CMK (cell line): ENCODE measurements at regions not wholly inside any gene's neighbourhood (a gene's known extent, or its start where the extent isn't known, plus 50 kb on each side); places are given as distances from the start of the nearest gene placed in this dataset.

Experiments
- DNase-seq: peaks from one replicate; pipeline ENCODE4 v3.0.0-alpha.2; 2010; ENCODE audit warnings: low read depth

DNA sequence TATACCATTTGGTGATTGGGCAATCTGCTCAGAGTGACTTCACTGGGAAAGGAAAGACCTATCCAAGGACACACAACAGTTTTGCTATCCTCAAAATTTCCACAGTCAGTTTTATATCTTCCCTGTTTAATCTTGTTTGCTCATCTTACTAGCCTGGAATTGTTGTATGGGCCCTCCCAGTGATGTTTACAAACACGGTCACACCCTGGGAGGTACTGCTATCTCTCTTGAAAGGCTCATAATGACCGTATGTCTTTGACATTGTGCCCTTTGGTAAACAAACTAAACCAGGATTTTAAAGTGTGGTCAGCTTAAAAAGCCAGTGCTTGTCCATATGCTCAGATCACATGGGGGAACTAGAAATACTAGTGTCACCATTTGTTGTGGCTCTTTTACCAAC, 277.0 kb downstream of the CDH2 start:
- DNase-seq: no peak

DNA sequence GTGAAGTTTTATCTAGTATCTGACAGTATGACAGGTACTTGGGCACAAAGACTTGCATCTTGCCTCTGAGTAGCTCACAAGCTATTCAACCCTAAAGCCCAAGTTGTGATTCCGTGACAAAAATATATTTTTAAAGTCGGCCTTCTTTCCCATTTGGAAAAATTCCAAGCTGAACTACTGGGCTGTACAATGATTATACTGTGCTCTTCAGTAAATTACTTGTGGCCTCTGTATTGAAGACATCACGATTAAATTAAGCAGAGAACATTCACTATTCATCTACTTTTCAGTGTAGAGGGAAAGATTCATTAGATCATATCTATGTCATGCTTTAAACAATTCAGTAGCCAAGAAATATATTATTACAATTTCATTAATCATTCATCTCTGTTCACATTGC, 282.2 kb downstream of the CDH2 start:
- DNase-seq: no peak

DNA sequence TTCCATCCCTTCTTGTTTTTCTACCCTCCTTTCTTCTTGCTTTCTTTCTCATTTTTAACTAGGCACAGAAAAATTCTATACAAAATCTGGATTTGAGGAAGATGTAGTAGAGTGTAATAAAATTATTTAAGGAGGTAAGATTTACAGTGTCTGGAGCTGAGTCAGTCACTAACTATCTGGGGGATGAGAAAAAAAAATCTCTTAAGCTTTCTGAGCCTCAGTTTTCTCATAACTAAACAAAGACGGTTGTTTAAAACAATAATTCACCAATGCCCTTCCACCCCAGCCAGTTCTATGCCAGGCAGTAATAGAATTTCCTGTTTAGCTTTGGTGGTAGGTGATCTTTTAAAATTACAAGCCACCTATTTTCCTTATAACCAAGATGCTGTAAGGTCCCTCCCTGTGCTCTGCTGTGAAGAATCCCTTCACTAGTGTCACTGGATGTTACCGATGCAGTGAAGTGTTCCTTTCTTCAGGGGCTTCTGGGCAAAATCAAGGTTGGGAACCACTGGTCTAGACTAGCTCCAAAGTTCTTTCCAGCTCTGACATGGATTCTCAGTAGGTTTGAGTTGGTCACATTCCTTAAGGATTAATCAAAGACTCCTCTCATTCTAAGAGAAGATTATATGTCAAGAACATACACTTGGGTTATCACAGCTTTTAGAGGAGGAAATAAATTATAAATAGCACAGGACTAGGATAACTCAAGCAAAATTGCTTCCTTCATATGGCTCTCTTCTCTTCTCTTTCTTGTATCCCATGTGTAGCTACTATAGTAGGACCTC, 289.0 kb downstream of the CDH2 start:
- DNase-seq: no peak

GRCh38 chr18:27887287-27887686, 289.6 kb downstream of the CDH2 start:
- no peak for DNase-seq

- no peak for DNase-seq
Measured at GRCh38 chr18:27879540-27879939, 297.4 kb downstream of the CDH2 start.

DNA sequence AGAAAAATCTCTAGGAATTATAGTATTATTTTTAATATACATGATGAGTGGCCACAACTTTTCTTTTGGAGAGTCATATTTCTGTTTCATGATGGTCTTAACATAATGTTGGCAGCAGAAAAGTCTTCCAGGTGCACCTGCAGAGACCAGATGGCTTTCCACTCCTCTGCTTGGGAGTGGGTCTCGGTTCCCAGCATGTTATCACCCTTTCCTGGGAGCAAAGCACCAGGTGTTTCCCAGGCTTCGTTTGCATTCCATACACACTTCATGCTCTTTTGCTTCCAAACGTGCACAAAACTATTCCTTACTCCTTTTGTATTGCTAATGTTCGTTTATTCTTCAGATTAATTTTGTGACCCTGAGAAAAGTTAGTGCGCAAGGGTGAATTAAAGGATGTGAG, 305.2 kb downstream of the CDH2 start:
- no peak for DNase-seq

- DNase-seq: no peak
Measured at GRCh38 chr18:27869735-27870134, 307.2 kb downstream of the CDH2 start.

DNA sequence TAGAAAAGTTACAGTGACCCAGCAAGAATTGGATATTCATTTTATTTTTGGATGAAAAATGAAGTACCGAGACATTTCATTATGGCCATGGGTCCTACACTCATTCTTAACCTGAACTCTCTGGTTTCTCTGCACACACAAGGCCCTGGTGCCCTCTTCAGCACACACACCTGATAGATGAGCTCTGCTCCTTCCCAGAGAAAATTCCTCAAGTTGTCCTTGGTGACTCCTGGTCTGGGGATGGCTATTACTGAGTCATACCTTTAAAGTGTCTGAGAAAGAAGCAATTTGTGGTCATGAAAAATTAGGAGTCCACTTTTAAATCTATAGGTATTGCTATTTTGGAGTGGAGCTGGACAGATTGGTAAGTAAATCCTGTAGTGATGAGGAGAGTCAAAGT, 311.5 kb downstream of the CDH2 start:
- DNase-seq: no peak

DNA sequence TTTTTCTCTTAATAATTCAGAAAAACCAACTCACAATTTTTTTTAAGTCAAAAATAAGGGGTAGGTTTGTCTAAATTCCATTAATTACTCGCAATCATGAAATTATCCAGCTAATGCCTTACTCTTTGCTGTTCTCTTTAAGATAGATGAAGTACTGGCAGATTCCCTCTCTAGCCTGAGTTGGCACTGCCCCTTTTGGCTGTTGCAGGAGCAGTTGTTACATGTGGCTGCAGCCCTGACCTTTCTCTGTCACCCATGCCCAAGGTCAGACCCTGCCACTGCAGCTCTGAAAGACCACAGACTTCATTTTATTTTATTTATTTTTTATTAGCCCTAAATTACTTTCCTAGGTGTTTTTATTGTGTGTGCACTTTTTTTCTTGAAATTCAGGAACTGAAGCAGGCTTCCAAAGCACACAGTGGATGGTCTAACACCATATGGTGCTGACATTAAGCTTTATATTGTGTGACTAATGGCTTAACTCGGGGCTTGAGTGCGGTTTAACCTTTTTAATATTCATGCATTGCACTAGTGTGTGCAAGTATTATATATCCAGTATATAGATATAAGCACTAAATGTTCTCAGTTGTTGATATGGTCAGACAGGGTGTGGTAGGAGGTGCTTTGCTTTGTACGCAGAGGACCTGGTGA, 313.0 kb downstream of the CDH2 start:
- DNase-seq: no peak

DNA sequence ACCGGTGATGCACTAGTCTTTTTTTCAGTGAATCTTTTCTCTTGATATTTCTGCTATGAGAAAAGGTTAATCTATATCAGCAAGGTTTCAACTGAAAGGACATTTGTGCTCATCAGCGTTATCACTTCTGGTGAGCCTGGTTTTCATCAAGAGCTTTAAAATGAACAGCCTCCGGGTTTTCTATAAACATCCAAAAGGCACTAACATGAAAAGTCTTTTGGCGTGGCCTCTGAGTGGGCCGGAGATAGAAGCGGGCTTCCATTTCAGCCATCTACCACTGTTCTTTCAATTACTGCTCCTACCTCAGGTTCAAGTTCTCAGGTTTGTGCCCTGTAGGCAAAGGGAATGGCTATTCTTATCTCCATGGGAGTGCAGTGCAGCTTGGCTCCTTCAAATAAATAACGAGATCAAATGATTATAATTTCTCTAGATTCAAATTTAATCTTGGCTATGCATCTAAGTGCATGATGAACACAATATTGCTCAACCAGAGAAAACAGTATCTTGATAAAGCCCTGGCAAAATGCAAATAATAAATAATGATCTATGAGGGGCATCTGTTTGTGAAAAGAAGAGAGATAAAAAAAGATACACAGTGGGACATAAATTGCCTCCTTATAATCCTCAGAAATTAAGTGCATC, 314.8 kb downstream of the CDH2 start:
- no peak for DNase-seq

DNA sequence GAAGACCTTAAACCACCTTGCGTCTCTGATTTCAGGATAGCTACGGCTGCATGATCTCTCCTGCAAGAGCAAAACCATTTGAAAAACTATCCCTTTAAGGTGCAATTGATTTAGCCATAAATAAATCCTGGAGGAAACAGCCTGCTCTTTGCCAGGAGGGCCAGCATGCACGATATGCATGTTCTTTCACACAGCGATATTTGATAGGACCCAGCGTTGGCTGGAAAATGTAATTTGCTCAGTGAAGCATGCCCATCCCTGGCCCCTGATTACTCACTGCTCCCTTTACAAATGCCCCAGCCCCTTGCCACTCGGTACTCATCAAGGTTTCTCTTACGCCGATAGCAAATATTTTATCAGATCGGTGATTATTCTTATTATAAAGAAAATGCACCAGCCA, 315.4 kb downstream of the CDH2 start:
- no peak for DNase-seq

DNA sequence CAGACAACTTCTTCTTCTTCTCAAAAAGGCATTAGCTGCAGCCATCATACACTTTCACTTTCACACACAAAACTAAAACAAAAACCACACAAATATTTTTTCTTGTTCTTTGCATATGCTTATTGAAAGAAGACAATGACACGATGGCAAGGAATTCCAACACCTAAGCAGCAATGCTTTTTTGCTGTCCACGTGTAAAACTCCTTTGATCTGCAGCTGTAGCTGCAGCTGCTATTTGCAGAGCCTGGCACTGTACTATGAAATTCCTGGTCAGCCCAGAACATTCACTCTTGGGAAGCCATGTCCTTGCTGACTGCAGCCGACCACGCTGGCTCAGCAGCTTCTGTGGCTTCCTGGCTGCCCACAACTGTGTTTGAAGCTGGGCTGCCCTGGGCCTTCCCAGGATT, 316.2 kb downstream of the CDH2 start:
- no peak for DNase-seq

- DNase-seq: no peak
Measured at GRCh38 chr18:27860011-27860410, 316.9 kb downstream of the CDH2 start.

- DNase-seq: no peak
Measured at GRCh38 chr18:27856820-27857219, 320.1 kb downstream of the CDH2 start.

- no peak for DNase-seq
Measured at GRCh38 chr18:27855486-27855885, 321.4 kb downstream of the CDH2 start.

- DNase-seq: no peak
Measured at GRCh38 chr18:27854631-27855030, 322.3 kb downstream of the CDH2 start.

DNA sequence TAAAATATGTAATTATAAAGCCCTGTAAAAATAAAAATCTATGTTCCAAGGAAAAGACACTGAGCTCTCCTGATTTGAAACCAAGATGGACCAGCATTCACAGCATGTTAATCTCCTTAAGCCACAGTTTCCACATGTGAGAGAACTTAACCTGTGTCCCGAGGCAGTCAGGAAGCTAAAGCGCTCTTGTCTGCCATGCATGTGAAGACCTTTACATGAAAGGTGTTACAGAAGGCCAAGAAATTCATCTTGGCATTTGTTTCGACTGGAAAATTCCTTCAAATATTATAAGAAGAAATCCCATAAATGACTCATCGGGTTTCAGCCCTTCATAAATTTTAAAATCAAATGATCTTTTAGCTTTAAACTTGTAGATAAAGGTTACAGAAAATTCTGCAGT, 328.6 kb downstream of the CDH2 start:
- no peak for DNase-seq

DNA sequence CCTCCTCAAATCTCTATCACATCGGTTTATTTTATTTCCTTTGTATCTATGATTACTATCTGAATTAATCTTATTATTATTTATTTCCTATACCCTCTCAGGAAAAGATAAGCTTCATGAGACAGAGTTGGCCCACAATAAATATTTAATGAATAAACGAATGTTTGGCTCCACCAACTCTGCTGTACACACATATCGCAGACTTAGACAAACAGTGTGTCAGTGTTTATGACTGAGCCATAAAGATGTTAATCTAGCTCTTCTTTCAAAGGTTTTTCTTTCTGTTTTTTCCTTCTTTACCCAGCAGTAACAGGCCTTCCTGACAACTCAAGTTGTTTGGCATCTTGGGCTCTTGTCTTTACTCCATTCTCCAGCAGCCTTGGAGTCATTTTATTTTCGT, 329.5 kb downstream of the CDH2 start:
- DNase-seq: no peak

GRCh38 chr18:27845897-27846296, 331.0 kb downstream of the CDH2 start:
- no peak for DNase-seq

DNA sequence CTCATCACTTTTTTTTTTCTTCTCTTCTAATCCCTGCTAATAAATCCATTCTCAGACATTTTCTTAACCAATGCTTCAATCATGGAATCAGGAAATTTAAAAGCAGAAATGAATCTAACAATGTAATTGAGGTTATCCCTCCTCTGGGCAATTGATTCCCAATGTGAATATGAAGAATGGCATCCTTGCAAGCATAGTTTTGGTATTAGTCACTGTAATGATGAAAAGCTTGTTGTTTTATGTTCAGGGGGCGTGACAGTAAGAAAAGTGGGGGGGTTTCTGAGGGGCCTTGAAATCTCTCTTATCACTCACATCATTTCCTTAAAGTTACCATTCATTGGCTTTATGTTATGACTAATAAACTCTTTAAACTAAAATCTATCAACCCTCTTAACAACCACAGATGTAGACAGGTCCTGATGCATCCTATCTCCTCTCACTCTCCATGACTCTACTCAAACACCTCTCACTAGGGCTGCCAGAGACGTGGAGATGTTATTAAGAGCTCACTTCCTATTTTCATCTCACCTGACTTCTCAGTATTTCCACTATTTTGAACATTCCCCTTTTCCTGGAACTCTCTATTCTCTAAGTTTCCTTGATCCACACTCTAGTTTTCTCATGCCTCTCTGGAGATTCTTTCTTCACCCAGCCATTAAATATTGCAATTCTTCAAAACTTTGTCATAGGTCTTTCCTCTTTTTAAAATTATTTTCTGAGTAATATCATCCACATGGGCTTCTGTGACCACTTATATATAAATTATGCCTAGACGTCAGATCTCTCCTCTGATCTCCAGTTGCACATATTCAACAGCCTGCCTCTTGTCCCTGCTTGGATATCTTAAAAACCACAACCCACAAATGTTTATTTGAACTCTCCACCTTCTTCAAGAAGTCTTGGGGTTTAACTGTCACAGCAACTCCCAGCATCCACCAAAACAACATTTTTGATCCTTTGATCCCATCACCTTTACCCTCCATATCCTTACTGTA, 332.9 kb downstream of the CDH2 start:
- no peak for DNase-seq

GRCh38 chr18:27839141-27839540, 337.8 kb downstream of the CDH2 start:
- DNase-seq: no peak

DNA sequence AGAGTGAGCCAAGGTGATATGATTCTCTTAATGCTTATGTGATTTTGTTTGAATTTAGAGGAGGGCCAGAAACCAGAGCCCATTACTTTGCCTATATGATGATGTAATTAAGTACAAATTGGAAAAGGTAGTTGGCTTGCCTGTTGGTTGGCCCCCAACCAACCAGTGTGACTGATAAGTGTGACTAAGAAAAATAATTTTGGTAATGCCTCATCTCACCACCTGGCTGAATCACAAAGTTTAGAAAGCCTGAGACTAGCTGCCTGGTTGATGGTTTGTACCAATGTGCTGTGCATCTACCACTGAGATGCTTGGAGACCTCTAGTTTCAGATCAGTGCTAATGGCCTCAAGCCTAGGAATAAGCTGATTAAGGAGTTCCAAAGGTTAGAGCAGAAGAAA, 338.7 kb downstream of the CDH2 start:
- DNase-seq: no peak
